Endothelial cell of umbilical vein (primary cell): ENCODE measurements at regions not wholly inside any gene's neighbourhood (a gene's known extent, or its start where the extent isn't known, plus 50 kb on each side); places are given as distances from the start of the nearest gene placed in this dataset.

Source experiments
- POLR2A ChIP-seq: IDR thresholded peaks from 2 replicates; pipeline ENCODE4 v1.6.1; 2012; ENCODE audit warnings: low read depth, mild to moderate bottlenecking, control low read depth, low read length
- TF ChIP-seq, protein P1 (sequence below), 2 donors: IDR thresholded peaks; 1 replicate in 1 of 2; 2 replicates in 1 of 2; pipeline ENCODE4 v1.5.1; 2011; ENCODE audit warnings: low read length in 2 of 2, mild to moderate bottlenecking in 2 of 2, moderate library complexity in 2 of 2, control low read depth in 1 of 2, inconsistent platforms in 1 of 2, low read depth in 1 of 2; ENCODE audit not compliant: insufficient read depth in 1 of 2; ENCODE audit errors: extremely low read depth in 1 of 2

DNA sequence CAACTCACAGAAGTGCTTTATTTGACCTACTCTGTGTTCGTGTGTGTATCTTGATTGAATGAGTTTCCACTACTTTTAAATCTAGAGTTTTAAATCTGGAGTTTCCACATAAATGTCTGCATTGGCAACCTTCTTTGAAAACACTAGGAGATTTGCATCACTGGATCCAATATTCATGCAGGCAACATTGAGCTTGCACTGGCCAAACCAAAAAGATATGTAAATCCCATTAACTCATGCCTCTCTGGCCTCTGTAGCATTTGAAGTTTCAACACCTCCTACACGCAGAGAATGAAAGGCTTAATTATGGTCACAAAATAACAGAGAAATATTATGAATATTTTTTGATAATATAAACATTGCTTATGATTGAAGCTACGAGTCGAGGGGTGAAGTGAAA, 178.6 kb downstream of the DUSP6 start:
- TF ChIP-seq, protein P1, sequence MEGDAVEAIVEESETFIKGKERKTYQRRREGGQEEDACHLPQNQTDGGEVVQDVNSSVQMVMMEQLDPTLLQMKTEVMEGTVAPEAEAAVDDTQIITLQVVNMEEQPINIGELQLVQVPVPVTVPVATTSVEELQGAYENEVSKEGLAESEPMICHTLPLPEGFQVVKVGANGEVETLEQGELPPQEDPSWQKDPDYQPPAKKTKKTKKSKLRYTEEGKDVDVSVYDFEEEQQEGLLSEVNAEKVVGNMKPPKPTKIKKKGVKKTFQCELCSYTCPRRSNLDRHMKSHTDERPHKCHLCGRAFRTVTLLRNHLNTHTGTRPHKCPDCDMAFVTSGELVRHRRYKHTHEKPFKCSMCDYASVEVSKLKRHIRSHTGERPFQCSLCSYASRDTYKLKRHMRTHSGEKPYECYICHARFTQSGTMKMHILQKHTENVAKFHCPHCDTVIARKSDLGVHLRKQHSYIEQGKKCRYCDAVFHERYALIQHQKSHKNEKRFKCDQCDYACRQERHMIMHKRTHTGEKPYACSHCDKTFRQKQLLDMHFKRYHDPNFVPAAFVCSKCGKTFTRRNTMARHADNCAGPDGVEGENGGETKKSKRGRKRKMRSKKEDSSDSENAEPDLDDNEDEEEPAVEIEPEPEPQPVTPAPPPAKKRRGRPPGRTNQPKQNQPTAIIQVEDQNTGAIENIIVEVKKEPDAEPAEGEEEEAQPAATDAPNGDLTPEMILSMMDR (IDR thresholded peaks at IDR 0.05; ENCODE audit: extremely low read depth in 1 of 2, insufficient read depth in 1 of 2, low read depth in 1 of 2, low read length in 2 of 2), result no peak
- no peak for TF ChIP-seq POLR2A
